ENCODE measurements at regions not wholly inside any gene's neighbourhood (a gene's known extent, or its start where the extent isn't known, plus 50 kb on each side); places are given as distances from the start of the nearest gene placed in this dataset.

DNA sequence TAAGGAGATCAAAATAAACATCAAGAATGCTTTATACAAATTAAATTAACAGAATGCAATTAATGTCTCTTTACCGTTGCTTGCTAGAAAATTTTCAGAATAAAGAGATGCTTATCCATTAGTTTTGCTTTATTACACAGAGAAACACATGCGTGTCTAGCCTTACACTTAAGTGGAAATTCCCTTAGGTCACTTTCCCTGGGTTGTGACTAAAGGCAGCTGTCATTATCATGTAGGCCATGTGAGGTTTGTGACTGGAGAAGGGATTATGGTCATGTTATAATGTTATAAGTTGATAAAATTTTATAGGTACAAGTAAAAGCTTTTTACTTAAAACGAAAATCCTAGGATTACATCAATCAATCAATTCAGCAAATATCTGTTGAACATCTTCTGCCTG lies 121.0 kb downstream of the KCNRG start:
- TF ChIP-seq, protein P1, sequence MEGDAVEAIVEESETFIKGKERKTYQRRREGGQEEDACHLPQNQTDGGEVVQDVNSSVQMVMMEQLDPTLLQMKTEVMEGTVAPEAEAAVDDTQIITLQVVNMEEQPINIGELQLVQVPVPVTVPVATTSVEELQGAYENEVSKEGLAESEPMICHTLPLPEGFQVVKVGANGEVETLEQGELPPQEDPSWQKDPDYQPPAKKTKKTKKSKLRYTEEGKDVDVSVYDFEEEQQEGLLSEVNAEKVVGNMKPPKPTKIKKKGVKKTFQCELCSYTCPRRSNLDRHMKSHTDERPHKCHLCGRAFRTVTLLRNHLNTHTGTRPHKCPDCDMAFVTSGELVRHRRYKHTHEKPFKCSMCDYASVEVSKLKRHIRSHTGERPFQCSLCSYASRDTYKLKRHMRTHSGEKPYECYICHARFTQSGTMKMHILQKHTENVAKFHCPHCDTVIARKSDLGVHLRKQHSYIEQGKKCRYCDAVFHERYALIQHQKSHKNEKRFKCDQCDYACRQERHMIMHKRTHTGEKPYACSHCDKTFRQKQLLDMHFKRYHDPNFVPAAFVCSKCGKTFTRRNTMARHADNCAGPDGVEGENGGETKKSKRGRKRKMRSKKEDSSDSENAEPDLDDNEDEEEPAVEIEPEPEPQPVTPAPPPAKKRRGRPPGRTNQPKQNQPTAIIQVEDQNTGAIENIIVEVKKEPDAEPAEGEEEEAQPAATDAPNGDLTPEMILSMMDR (IDR thresholded peaks at IDR 0.05): no peak
- no peak for TF ChIP-seq POLR2A (IDR thresholded peaks at IDR 0.05)
